GM21381 (cell line): ENCODE measurements at regions not wholly inside any gene's neighbourhood (a gene's known extent, or its start where the extent isn't known, plus 50 kb on each side); places are given as distances from the start of the nearest gene placed in this dataset.

Source experiments
- ATAC-seq: cut with Tn5 transposase; IDR thresholded peaks from one replicate; pipeline ENCODE4 v1.9.1; 2021; ENCODE audit warnings: mild to moderate bottlenecking, moderate library complexity; ENCODE audit not compliant: unreplicated experiment

DNA sequence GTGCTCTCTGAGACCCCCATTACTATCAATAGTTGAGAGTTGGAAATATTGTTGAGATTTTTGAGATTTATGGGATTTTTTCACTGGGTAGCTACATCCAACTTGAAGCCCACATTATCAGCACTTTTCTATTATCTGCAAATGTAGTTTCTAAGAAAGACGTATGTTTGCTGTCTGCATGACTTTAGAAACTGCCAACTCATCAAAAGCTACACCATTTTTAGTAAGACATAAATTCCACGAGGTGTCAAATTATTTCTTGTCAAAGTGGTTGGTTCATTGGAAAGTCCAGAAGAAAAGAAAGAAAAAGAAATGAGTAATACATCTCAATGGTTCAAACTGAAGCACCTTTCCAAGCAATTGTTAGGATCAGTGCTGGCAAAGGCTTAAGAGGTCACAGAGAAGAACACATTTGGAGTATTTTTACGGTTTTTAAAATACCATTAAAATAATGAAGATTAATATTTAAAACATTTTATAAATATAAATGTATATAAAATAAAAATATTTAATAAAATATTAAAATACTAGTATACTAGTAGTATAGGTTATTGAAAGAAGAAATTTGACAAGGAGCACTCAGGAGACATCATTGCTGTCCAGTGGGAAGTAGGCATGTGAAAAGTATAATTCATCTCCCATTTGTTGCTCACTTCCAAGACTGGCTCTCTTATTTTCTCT is 463.5 kb downstream of the TAFA4 start:
- no peak for ATAC-seq

DNA sequence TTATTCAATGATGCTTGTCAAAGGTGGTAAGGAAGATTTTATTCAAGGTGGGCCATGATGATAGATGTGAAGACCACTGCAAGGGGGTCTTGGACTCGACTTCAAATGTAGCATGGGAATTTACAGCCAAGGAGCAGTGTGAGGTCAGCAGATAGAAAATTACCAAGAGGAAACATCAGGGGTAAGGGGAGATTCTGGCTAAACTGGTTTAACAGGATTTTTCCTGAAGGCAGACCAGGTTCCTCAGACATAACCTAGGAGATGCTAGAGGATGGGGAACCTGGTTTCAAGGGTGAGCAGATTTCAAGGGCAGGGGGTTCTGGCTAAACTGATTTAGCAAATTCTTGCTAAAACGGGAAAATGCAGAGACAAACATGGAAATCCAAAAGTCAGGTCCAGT is 464.9 kb downstream of the TAFA4 start:
- no peak for ATAC-seq

DNA sequence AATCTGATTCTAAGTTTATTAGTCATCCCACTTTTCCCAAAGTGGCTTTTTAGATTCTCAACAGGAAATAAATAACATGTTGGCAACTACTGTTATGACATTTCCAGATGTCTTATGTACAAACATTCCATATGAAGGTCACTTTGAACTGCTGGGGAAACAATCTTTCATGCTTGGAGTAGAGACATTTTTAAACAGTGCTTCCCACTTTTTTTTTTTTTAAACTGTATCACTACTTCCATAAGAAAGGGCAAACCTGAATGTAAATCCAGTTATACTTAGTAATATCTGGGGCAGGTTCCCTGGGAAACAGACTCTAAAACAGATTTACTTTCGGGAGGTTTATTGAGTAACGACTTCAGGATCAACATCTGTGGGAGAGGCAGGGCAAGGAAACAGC is 473.8 kb downstream of the TAFA4 start:
- no peak for ATAC-seq

DNA sequence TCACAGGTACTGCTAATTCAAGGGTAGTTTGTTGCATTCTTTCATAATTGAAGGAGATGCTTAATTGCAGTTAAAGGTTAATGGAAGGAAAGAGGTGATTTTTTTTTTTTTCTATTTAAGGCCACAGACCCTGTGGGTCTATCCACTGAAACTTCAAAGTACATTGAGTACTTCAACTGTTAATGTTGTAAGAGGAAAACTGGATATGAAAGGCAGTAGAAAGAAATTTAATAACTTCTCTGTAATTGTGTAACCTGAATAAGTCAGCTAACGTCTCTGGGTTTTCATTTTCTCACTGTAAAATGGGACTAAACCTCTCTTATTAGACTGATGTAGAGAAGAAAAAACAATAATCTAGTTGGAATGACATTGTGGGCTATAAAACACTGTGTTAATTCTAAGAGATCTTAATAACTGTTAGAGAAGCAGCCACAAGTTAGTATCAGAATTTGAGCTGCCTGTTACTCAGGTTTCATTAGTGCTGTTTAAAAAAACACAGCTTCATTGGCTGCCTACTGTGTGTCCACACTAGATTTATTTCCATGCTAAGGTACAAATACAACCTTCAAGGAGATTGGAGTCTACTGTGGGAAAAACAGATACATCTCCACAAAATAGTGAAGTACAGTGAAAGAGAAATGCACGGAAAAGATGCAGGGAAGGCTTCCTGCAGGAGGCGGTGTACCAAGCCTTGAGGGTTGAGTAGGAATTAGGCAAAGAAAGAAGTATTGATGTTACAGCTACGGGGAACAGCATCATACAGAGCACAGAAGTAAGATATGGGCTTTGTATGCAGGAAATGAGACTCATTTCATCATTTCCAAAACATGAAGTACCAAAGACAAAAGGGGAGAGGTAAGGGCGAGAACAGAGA is 483.6 kb downstream of the TAFA4 start:
- ATAC-seq = no peak

DNA sequence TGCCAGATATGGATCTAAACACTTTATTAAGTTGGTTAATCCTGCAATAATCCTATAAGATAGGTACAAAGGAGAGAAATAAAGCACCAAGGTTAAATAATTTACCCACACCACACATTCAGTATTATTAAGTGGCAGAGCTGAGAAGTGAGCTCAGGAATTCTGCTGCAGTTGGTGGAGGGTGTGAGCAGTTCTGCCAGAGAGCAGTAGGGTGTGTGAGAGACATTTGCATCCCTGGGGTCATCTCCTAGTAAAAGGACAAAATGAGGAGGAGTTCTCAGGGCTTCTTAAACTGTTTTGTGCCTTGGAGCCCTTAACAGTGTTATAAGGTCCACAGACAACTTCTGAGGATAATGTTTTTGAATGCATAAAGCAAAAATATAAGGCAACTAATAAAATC is 484.5 kb downstream of the TAFA4 start:
- ATAC-seq = no peak

DNA sequence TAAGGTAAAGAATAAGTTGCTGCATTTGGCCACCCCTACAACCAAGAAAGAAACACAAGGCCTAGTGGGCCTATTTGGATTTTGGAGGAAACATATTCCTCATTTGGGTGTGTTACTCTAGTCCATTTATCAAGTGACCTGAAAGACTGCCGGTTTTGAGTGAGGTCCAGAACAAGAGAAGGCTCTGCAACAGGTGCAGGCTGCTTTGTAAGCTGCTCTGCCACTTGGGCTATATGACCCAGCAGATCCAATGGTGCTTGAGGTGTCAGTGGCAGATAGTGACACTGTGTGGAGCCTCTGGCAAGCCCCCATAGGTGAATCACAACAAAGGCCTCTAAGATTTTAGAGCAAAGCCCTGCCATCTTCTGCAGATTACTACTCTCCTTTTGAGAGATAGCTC is 491.3 kb downstream of the TAFA4 start:
- no peak for ATAC-seq

DNA sequence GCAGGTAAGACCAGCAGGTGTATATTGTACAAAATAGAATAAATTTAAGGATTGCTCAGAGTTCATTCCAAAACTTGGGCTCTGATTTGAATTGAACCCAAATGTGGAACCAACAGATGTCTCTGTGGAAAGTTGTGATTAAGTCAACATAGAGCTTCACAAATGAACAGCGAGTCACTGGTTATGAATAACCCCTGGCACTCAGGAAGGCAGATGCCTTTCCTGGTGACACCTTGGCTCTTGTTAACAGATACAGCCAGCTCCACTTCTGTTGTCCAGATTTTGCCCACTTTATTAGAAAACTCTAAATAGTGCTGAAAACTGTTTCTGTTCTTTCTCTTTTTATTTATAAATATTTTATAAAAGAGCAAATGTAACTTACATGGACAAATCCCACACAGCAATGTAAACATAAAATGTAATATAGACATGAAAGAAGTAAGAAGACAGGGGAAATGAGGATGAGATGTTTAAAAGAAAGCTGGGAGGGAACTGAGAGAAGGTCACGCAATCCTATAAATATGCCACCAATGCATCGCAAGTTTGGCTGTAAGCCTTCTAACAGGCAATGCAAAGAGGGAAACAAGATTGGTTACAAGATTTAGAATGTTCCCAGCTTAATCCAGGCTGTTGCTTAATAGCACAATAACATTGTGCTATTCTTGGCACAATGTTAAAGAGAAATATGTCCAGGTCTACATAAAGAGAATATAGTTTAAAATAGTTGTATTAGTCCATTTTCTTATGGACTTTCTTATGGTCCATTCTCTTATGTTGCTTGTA is 495.5 kb downstream of the TAFA4 start:
- ATAC-seq = no peak

DNA sequence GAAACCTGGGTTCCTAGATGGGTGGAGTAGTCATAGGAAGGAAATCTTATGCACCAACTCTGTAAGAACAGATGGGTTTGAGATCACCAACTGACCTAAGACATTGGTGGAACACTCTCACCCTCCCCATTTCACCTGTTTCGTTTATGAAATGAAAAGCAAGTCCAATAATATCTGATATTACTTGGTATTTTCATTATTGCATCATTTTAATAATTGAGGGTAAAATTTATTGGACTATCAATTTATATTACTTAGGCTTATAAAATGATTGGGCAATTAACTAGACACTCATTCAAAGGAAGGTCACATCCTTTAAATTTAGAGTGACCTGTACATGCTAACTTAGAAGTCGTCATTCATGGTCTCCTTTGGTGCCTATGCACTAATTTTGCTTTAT is 503.9 kb downstream of the TAFA4 start:
- ATAC-seq = no peak

DNA sequence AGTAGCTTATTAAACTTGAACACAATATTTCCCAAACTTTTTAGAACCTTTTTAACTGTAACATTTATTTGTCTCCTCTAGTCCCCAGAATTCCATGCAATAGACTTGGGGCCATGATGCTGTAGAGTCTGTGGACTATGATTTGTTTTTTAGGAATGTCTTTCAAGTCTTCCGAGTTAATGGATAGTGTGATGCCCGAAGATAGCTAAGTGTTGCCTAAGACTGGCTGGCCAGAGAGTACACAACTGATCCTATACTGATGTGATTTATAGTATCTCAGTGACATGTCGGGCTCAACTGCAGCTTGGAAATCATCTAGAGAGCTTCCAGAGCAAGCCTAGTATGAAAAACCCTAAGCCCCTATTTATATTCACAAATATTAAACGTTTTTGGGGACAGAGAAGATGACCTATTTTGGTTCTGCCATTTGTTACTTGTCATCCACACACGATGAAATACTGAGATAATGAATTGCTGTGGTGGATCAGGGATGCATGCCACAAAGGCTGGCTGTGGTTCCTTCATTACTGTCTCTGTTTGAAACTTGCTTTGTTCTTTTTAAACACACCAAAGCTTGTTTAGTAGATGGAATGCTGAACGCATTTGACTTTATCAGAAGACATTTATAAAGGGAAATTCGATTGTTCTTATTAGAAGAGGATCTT is 507.4 kb downstream of the TAFA4 start:
- no peak for ATAC-seq

DNA sequence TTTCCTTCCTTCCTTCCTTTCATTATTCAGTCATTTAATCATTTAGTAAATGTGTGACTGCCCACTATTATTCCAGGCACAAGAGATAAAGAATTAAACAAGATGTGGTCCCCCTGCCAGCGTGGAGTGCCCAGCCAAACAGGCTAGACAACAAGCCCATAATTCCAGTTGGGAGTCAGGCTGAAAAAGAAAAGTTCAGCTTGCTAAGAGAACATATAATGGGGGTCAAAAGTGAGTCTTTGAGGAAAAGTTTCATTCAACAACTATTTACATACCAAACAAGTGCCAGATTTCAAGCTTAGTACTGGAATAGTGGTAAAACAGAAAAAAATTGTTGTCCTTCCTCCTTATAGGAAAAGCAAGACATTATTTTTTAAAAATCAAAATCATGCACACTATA is 523.7 kb downstream of the TAFA4 start:
- no peak for ATAC-seq

DNA sequence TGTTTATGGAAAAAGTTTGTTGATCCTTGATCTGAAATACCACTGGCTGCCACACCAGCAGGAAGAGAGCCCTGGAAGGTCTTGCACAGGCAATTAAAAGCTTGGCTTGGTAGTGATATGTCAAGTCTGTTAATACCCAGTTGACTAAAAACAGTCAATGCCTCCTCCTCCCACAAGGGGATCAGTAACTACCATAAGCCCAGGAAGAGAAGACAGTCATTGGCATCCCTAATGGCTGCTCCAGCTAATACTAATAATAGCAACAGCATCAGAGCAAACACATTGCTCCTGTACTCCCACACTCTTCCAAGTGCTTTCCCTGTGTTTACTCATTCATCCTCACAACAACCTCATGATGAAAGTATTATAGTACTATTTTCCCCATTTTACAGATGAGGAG is 528.6 kb downstream of the TAFA4 start:
- ATAC-seq = no peak

DNA sequence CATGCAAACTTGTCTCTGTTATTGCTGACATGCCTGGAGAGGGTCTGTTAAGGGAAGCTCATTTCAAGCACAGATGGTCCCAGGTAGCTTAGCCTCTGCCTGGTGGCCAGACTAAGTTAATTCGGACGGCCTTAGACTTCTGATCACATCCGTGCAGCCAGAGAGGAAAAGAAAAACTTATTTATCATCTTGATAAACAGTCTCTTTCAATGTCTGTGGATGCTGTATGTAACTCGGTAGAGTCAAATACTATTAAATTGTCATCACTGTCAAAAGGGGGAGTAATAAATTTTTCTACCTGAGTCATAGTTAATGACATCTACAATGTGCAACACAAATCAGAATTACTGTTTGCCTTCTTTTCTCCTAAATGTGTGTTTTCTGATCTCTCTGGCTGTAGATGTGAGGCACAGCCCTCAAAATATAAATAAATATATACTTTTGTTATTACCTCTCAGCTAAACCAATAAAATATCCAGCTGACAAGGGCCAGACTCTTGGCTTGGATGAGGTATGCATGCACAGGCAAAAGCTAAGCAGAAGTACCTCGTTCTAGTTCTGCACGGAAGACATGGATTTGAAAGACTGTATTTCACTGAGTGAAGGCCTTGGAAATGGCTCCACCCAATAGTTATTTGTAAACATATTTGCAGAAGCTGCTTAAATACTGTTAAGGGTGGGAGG is 530.0 kb downstream of the TAFA4 start:
- no peak for ATAC-seq

DNA sequence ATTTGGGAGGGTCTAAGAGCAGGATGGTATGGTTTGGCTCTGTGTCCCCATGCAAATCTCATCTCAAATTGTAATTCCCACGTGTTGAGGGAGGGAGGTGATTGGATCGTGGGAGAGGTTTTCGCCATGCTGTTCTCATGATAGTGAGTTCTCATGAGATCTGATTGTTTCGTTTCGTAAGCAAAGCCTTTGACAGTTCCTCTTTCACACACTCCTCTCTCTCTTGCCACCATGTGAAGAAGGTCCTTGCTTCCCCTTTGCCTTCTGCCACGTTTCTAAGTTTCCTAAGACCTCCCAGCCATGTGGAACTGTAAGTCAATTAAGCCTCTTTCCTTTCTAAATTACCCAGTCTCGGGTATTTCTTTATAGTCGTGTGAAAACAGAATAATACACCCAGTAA is 553.7 kb downstream of the TAFA4 start:
- ATAC-seq = no peak

DNA sequence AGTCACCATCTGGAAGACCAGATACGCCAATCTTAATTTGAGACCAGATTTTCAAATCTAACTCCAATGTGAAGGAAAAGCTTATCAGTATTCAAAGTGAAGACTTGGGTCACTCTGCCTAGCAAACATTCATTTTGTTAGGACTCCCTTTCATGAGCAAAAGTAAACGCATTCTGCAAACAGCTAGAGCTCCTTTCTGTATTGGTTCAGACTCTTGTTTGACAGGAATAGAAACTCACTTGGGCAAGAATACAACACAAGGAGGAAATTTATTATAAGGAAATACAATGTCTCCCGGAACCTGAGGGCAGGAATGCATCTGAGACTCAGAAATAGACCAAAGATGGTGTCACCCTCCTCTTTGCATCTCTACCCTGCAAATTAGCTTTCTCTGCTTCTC is 558.6 kb downstream of the TAFA4 start:
- ATAC-seq = no peak

DNA sequence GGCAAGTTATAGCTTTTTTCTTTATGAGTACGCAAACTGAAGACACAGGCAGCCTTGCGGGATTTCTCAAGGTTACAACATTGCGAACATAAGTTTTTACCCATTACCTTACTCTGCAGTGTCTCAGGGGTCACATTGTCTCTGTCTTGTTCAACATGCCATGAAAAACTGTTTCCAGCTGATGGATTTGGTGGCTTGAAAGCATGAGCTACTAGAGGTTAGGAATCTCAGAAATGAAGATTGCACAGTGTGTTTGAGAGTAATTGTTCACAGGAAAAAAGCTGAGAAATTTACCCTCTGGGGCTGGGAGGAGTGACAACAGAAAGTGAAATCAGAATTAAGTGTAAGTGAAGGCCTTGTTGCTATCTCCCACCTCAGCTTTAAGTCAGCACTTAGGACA is 568.6 kb downstream of the TAFA4 start:
- ATAC-seq = no peak

DNA sequence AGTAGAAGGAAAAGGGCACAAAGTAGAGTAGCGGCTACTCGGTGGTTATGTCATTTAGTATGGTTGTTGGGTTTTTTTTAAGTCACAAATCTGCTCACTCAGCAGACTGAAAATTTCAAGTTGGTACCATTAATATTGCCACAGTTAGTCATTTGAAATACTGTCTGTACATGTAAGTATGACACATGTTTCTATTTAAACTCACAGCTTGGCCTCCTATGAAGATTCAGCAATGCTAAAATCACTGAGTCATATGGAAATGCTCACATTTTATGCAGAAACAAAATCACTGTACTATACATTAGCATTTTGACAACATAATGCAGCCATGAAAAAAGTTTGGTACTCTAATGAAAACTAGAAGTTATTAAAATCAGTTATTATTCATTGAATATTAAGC is 571.9 kb downstream of the TAFA4 start:
- no peak for ATAC-seq

DNA sequence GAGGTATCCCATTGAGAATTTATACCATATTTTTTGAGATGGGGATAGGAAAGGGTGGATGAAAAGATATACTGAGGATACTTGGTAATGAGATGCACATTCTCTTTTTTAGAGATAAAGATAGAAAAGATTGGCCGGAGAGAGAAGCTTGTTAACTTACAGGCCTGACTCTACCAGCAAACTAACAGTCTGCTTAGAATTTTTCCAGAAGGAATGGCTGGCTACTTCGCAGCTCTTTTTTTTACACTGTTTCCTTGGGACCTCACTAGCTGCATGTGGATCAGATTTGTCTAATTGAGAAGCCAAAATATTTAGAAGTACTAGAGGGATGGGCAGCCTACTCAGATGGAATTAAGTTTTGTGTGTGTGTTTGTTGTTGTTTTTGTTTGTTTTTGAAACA is 586.6 kb downstream of the TAFA4 start:
- ATAC-seq = no peak

DNA sequence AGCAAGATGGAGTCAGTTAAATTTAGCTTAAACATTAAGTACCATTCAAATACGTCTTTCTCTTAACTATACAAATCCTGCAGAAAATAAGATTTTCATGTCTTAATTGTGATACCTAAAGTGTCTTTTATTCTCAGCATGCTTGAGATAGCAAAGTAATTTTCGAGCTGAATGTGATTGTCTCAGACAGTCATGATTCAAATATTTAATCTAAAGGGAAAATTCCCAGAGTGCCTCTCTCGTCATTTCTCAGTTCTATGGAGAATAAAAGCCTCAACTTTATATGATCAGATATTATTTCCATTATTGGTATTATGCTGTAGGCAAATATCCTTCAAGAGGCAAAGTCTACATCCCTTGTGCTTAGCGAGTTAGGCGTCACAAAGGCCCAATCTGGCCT is 589.9 kb downstream of the TAFA4 start:
- no peak for ATAC-seq

DNA sequence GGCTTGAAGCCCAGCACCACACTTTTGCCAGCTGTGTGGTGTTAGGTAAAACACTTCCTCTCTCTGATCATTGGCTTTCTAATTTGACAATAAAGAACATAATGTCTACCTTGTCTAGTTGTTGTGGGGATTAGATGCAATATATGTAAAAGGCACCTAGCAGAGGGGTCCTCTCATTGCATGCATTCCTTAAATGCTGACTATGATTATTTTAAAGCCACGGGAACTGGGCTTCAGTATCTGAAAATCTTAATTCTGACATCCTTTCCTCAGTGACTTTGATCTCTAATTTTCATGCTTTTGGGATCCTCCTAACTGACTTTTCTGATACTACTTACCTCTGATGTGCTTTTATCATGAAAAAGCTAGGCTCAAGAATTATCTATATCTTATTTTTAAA is 596.3 kb downstream of the TAFA4 start:
- ATAC-seq = no peak

DNA sequence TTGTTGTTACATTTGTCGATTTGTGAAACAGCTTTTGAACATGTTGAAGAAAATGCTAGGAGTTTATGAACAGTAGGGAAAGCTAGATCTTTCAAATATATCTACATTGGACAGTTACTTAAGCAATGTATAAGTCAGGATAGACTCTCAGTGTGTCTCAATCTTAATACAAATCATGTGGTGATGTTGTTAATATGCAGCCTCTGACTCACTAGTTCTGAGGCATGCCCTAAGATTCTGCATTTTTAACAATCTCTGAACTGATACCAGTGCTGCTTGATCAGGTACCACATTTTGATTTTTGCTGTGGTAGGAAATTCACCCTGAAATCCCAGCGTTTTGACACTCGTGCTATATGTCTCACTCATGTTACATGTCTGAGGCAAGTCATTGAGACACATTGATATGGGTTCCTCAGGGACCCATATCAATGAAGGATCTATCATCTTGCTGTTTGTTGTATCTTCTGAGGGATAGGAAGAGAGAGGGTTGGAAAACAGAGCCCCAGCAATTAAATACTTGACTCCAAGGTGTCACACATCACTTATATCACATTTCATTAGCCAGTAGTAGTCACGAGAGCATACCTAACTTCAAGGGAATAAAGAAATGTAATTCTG is 597.9 kb downstream of the TAFA4 start:
- no peak for ATAC-seq
